ENCODE measurements at regions not wholly inside any gene's neighbourhood (a gene's known extent, or its start where the extent isn't known, plus 50 kb on each side); places are given as distances from the start of the nearest gene placed in this dataset.

GRCh38 chr3:150050510-150050909 is 79.8 kb upstream of the PFN2 start:
- Histone ChIP-seq H3K4me2 (no peak overlapping the region), H3K9me3 (ENCODE audit: low read depth) (no peaks in the 10 kb centered on the region), H3K27ac (no peak overlapping the region), H2AFZ (no peak overlapping the region), H3K36me3 (replicated peaks; ENCODE audit: insufficient read depth, low read depth) (no peaks in the 10 kb centered on the region), H3K27me3 (no peaks in the 10 kb centered on the region), H4K20me1 (ENCODE audit: insufficient read depth, poor library complexity, severe bottlenecking) (no peaks in the 10 kb centered on the region), H3K4me1 (ENCODE audit: insufficient read depth) (no peaks in the 10 kb centered on the region), H3K4me3 (no peak overlapping the region), H3K79me2 (no peaks in the 10 kb centered on the region), H3K9me2 (replicated peaks; ENCODE audit: insufficient read depth) (no peaks in the 10 kb centered on the region)
- WGBS (ENCODE audit: low lambda C conversion rate, missing lambda C conversion rate): 96% methylated on average over 25 of the region's 25 CpGs
- TF ChIP-seq EZH2phosphoT487 (IDR thresholded peaks at IDR 0.05; ENCODE audit: low read depth, severe bottlenecking, unreplicated experiment) (no peak), CTCF (IDR thresholded peaks at IDR 0.05; ENCODE audit: poor library complexity) (no peak)
- DNase-seq (ENCODE audit: low spot score): no peak

GRCh38 chr3:150049317-150049716 is 78.6 kb upstream of the PFN2 start:
- H2AFZ ChIP-seq: no peak overlapping the region
- TF ChIP-seq EZH2phosphoT487 (IDR thresholded peaks at IDR 0.05; ENCODE audit: low read depth, severe bottlenecking, unreplicated experiment): no peak
- no peak for TF ChIP-seq CTCF (IDR thresholded peaks at IDR 0.05; ENCODE audit: poor library complexity)
- no peak for TF ChIP-seq EZH2 (IDR thresholded peaks at IDR 0.05; ENCODE audit: borderline replicate concordance)
- H3K9me2 ChIP-seq (replicated peaks; ENCODE audit: insufficient read depth): no peaks in the 10 kb centered on the region
- no peak overlapping the region for H3K27ac ChIP-seq
- no peak for DNase-seq (ENCODE audit: low spot score)
- WGBS (ENCODE audit: low lambda C conversion rate, missing lambda C conversion rate): 87% methylated on average over 1 of the region's 1 CpG
- H3K9me3 ChIP-seq (ENCODE audit: low read depth): no peaks in the 10 kb centered on the region
- no peaks in the 10 kb centered on the region for H3K4me1 ChIP-seq (ENCODE audit: insufficient read depth)
- H3K79me2 ChIP-seq: no peaks in the 10 kb centered on the region
- H3K36me3 ChIP-seq (replicated peaks; ENCODE audit: insufficient read depth, low read depth): no peaks in the 10 kb centered on the region
- H3K4me3 ChIP-seq: no peak overlapping the region
- no peaks in the 10 kb centered on the region for H4K20me1 ChIP-seq (ENCODE audit: insufficient read depth, poor library complexity, severe bottlenecking)
- H3K4me2 ChIP-seq: no peak overlapping the region
- no peaks in the 10 kb centered on the region for H3K27me3 ChIP-seq

- no peak overlapping the region for H3K4me3 ChIP-seq
- H3K27ac ChIP-seq: no peak overlapping the region
- H4K20me1 ChIP-seq (ENCODE audit: insufficient read depth, poor library complexity, severe bottlenecking): no peaks in the 10 kb centered on the region
- H3K4me2 ChIP-seq: no peak overlapping the region
- peaks cover 11% of the 10 kb centered on the region for H3K9me3 ChIP-seq (ENCODE audit: low read depth)
- no peaks in the 10 kb centered on the region for H3K36me3 ChIP-seq (replicated peaks; ENCODE audit: insufficient read depth, low read depth)
- H3K9me2 ChIP-seq (replicated peaks; ENCODE audit: insufficient read depth): no peaks in the 10 kb centered on the region
- H3K4me1 ChIP-seq (ENCODE audit: insufficient read depth): no peaks in the 10 kb centered on the region
- WGBS (ENCODE audit: low lambda C conversion rate, missing lambda C conversion rate): 97% methylated on average over 3 of the region's 3 CpGs
- H3K27me3 ChIP-seq: no peaks in the 10 kb centered on the region
- H3K79me2 ChIP-seq: no peaks in the 10 kb centered on the region
- TF ChIP-seq EZH2 (IDR thresholded peaks at IDR 0.05; ENCODE audit: borderline replicate concordance) (no peak), EZH2phosphoT487 (IDR thresholded peaks at IDR 0.05; ENCODE audit: low read depth, severe bottlenecking, unreplicated experiment) (no peak)
- no peak overlapping the region for H2AFZ ChIP-seq
- DNase-seq (ENCODE audit: low spot score): no peak
Measured at GRCh38 chr3:150041877-150042276, 71.2 kb upstream of the PFN2 start.

- Histone ChIP-seq H3K27me3 (no peaks in the 10 kb centered on the region), H3K4me3 (no peak overlapping the region), H3K4me2 (no peak overlapping the region), H3K9me2 (replicated peaks; ENCODE audit: insufficient read depth) (no peaks in the 10 kb centered on the region), H3K4me1 (ENCODE audit: insufficient read depth) (no peaks in the 10 kb centered on the region), H3K9me3 (ENCODE audit: low read depth) (peaks cover 11% of the 10 kb centered on the region), H3K27ac (no peak overlapping the region), H4K20me1 (ENCODE audit: insufficient read depth, poor library complexity, severe bottlenecking) (no peaks in the 10 kb centered on the region), H3K36me3 (replicated peaks; ENCODE audit: insufficient read depth, low read depth) (no peaks in the 10 kb centered on the region), H3K79me2 (no peaks in the 10 kb centered on the region), H2AFZ (no peak overlapping the region)
- no peak for DNase-seq (ENCODE audit: low spot score)
- TF ChIP-seq EZH2phosphoT487 (IDR thresholded peaks at IDR 0.05; ENCODE audit: low read depth, severe bottlenecking, unreplicated experiment): no peak
- TF ChIP-seq EZH2 (IDR thresholded peaks at IDR 0.05; ENCODE audit: borderline replicate concordance): no peak
- no peak for TF ChIP-seq CTCF (IDR thresholded peaks at IDR 0.05; ENCODE audit: poor library complexity)
- 79% methylated on average over 4 of the region's 4 CpGs for WGBS (ENCODE audit: low lambda C conversion rate, missing lambda C conversion rate)
Measured at GRCh38 chr3:150040097-150040496, 69.4 kb upstream of the PFN2 start.

All from hepatocyte (in vitro differentiated cells).